ENCODE measurements at regions not wholly inside any gene's neighbourhood (a gene's known extent, or its start where the extent isn't known, plus 50 kb on each side); places are given as distances from the start of the nearest gene placed in this dataset.

GRCh38 chr7:86002858-86003257 is 640.9 kb upstream of the GRM3 start:
- no peaks in the 10 kb centered on the region for H3K79me2 ChIP-seq (ENCODE audit: control insufficient read depth, low read length)
- no peaks in the 10 kb centered on the region for H4K20me1 ChIP-seq (ENCODE audit: control insufficient read depth, insufficient read depth, low read depth, low read length)
- H3K4me3 ChIP-seq (ENCODE audit: low read length): no peak overlapping the region
- H3F3A ChIP-seq (ENCODE audit: control insufficient read depth, insufficient read depth): no peaks in the 10 kb centered on the region
- no peaks in the 10 kb centered on the region for H3K27me3 ChIP-seq (ENCODE audit: control insufficient read depth, low read length)
- peaks cover 11% of the 10 kb centered on the region; the same call in 1 of the 2 replicates for H3K9me3 ChIP-seq (ENCODE audit: control insufficient read depth, insufficient read depth, low read length)
- no peaks in the 10 kb centered on the region for H3K9me2 ChIP-seq (replicated peaks; ENCODE audit: control insufficient read depth, low read length)
- no peak overlapping the region for H3K27ac ChIP-seq (ENCODE audit: low read depth, low read length)
- no peak overlapping the region for H3K4me2 ChIP-seq (ENCODE audit: low read length)
- no peaks in the 10 kb centered on the region for H3K4me1 ChIP-seq (ENCODE audit: control insufficient read depth, low read length)
- H3K36me3 ChIP-seq (ENCODE audit: control insufficient read depth, low read length): no peaks in the 10 kb centered on the region
- no peak for TF ChIP-seq CTCF (IDR thresholded peaks at IDR 0.05; ENCODE audit: low read depth, low read length, poor library complexity, severe bottlenecking)
- TF ChIP-seq EZH2phosphoT487 (IDR thresholded peaks at IDR 0.05; ENCODE audit: borderline replicate concordance, low read length): no peak

GRCh38 chr7:85997515-85997914 is 646.2 kb upstream of the GRM3 start:
- Histone ChIP-seq H3K4me1 (ENCODE audit: control insufficient read depth, low read length) (no peaks in the 10 kb centered on the region), H3K4me3 (ENCODE audit: low read length) (no peak overlapping the region), H3K9me2 (replicated peaks; ENCODE audit: control insufficient read depth, low read length) (no peaks in the 10 kb centered on the region), H3K27me3 (ENCODE audit: control insufficient read depth, low read length) (no peaks in the 10 kb centered on the region), H3K27ac (ENCODE audit: low read depth, low read length) (no peak overlapping the region), H3F3A (ENCODE audit: control insufficient read depth, insufficient read depth) (no peaks in the 10 kb centered on the region), H3K79me2 (ENCODE audit: control insufficient read depth, low read length) (no peaks in the 10 kb centered on the region), H3K36me3 (ENCODE audit: control insufficient read depth, low read length) (no peaks in the 10 kb centered on the region), H3K4me2 (ENCODE audit: low read length) (no peak overlapping the region), H3K9me3 (ENCODE audit: control insufficient read depth, insufficient read depth, low read length) (peaks cover 7% of the 10 kb centered on the region; the same call in 1 of the 2 replicates), H4K20me1 (ENCODE audit: control insufficient read depth, insufficient read depth, low read depth, low read length) (no peaks in the 10 kb centered on the region)
- TF ChIP-seq EZH2phosphoT487 (IDR thresholded peaks at IDR 0.05; ENCODE audit: borderline replicate concordance, low read length) (no peak), CTCF (IDR thresholded peaks at IDR 0.05; ENCODE audit: low read depth, low read length, poor library complexity, severe bottlenecking) (no peak)

GRCh38 chr7:85995101-85995500 is 648.6 kb upstream of the GRM3 start:
- Histone ChIP-seq H3K79me2 (ENCODE audit: control insufficient read depth, low read length) (no peaks in the 10 kb centered on the region), H3K4me1 (ENCODE audit: control insufficient read depth, low read length) (no peaks in the 10 kb centered on the region), H3K9me3 (ENCODE audit: control insufficient read depth, insufficient read depth, low read length) (no peaks in the 10 kb centered on the region), H3K4me2 (ENCODE audit: low read length) (no peak overlapping the region), H4K20me1 (ENCODE audit: control insufficient read depth, insufficient read depth, low read depth, low read length) (no peaks in the 10 kb centered on the region), H3F3A (ENCODE audit: control insufficient read depth, insufficient read depth) (no peaks in the 10 kb centered on the region), H3K36me3 (ENCODE audit: control insufficient read depth, low read length) (no peaks in the 10 kb centered on the region), H3K27me3 (ENCODE audit: control insufficient read depth, low read length) (no peaks in the 10 kb centered on the region), H3K4me3 (ENCODE audit: low read length) (no peak overlapping the region), H3K27ac (ENCODE audit: low read depth, low read length) (no peak overlapping the region), H3K9me2 (replicated peaks; ENCODE audit: control insufficient read depth, low read length) (no peaks in the 10 kb centered on the region)
- TF ChIP-seq EZH2phosphoT487 (IDR thresholded peaks at IDR 0.05; ENCODE audit: borderline replicate concordance, low read length) (no peak), CTCF (IDR thresholded peaks at IDR 0.05; ENCODE audit: low read depth, low read length, poor library complexity, severe bottlenecking) (no peak)

GRCh38 chr7:85980740-85981139 is 663.0 kb upstream of the GRM3 start:
- TF ChIP-seq EZH2phosphoT487 (IDR thresholded peaks at IDR 0.05; ENCODE audit: borderline replicate concordance, low read length) (no peak), CTCF (IDR thresholded peaks at IDR 0.05; ENCODE audit: low read depth, low read length, poor library complexity, severe bottlenecking) (no peak)
- Histone ChIP-seq H3F3A (ENCODE audit: control insufficient read depth, insufficient read depth) (no peaks in the 10 kb centered on the region), H3K9me2 (replicated peaks; ENCODE audit: control insufficient read depth, low read length) (no peaks in the 10 kb centered on the region), H3K9me3 (ENCODE audit: control insufficient read depth, insufficient read depth, low read length) (no peaks in the 10 kb centered on the region), H3K79me2 (ENCODE audit: control insufficient read depth, low read length) (no peaks in the 10 kb centered on the region), H3K4me3 (ENCODE audit: low read length) (no peak overlapping the region), H3K27me3 (ENCODE audit: control insufficient read depth, low read length) (no peaks in the 10 kb centered on the region), H3K36me3 (ENCODE audit: control insufficient read depth, low read length) (no peaks in the 10 kb centered on the region), H4K20me1 (ENCODE audit: control insufficient read depth, insufficient read depth, low read depth, low read length) (no peaks in the 10 kb centered on the region), H3K4me1 (ENCODE audit: control insufficient read depth, low read length) (no peaks in the 10 kb centered on the region), H3K27ac (ENCODE audit: low read depth, low read length) (no peak overlapping the region), H3K4me2 (ENCODE audit: low read length) (no peak overlapping the region)
